Fibroblast of skin of scalp (primary cell): ENCODE measurements at regions not wholly inside any gene's neighbourhood (a gene's known extent, or its start where the extent isn't known, plus 50 kb on each side); places are given as distances from the start of the nearest gene placed in this dataset.
A peak's percentile ranks its signal among the peaks of the same experiment; 100 is the strongest.

Experiments used
- DNase-seq: peaks from one replicate; pipeline ENCODE4 v3.0.0-alpha.2; 2013

GRCh38 chr1:17979815-17980214, 127.8 kb upstream of the IGSF21 start:
- no peak for DNase-seq

- DNase-seq, result no peak
These were observed 125.4 kb upstream of the IGSF21 start for GRCh38 chr1:17982197-17982596.

GRCh38 chr1:17984583-17984982, 123.0 kb upstream of the IGSF21 start:
- DNase-seq, result peak; percentile 6

GRCh38 chr1:17986156-17986555, 121.4 kb upstream of the IGSF21 start:
- no peak for DNase-seq

GRCh38 chr1:17990401-17990800, 117.2 kb upstream of the IGSF21 start:
- no peak for DNase-seq

GRCh38 chr1:17991996-17992395, 115.6 kb upstream of the IGSF21 start:
- no peak for DNase-seq

- DNase-seq, result no peak
These were observed 114.8 kb upstream of the IGSF21 start for GRCh38 chr1:17992800-17993199.

- no peak for DNase-seq
These were observed 113.6 kb upstream of the IGSF21 start for GRCh38 chr1:17994046-17994445.

- DNase-seq, result no peak
These were observed 112.1 kb upstream of the IGSF21 start for GRCh38 chr1:17995480-17995879.

- no peak for DNase-seq
These were observed 108.7 kb upstream of the IGSF21 start for GRCh38 chr1:17998889-17999288.

GRCh38 chr1:17999884-18000283, 107.7 kb upstream of the IGSF21 start:
- no peak for DNase-seq

GRCh38 chr1:18001725-18002124, 105.9 kb upstream of the IGSF21 start:
- DNase-seq, result no peak

GRCh38 chr1:18004278-18004677, 103.3 kb upstream of the IGSF21 start:
- no peak for DNase-seq

GRCh38 chr1:18005238-18005637, 102.4 kb upstream of the IGSF21 start:
- no peak for DNase-seq

GRCh38 chr1:18007391-18008041, 100.1 kb upstream of the IGSF21 start:
- no peak for DNase-seq

GRCh38 chr1:18008081-18008480, 99.5 kb upstream of the IGSF21 start:
- no peak for DNase-seq

GRCh38 chr1:18009055-18009454, 98.5 kb upstream of the IGSF21 start:
- DNase-seq, result no peak

GRCh38 chr1:18009478-18009961, 98.1 kb upstream of the IGSF21 start:
- DNase-seq, result peak; percentile 3

- no peak for DNase-seq
These were observed 97.2 kb upstream of the IGSF21 start for GRCh38 chr1:18010408-18010807.

GRCh38 chr1:18010945-18011344, 96.7 kb upstream of the IGSF21 start:
- DNase-seq, result peak; percentile 1

- no peak for DNase-seq
These were observed 95.9 kb upstream of the IGSF21 start for GRCh38 chr1:18011703-18012102.

- no peak for DNase-seq
These were observed 94.9 kb upstream of the IGSF21 start for GRCh38 chr1:18012686-18013085.

- no peak for DNase-seq
These were observed 94.4 kb upstream of the IGSF21 start for GRCh38 chr1:18013216-18013615.

- DNase-seq, result no peak
These were observed 91.9 kb upstream of the IGSF21 start for GRCh38 chr1:18015719-18016118.

GRCh38 chr1:18018366-18018765, 89.2 kb upstream of the IGSF21 start:
- no peak for DNase-seq
